ENCODE measurements at regions not wholly inside any gene's neighbourhood (a gene's known extent, or its start where the extent isn't known, plus 50 kb on each side); places are given as distances from the start of the nearest gene placed in this dataset.

GRCh38 chr7:87007038-87007437 lies 52.4 kb downstream of the ELAPOR2 start:
- no peak overlapping the region for H3K4me3 ChIP-seq (ENCODE audit: low read depth, poor library complexity, severe bottlenecking)
- DNase-seq (ENCODE audit: low spot score in 2 of 2): no peak
- intact Hi-C loops (cut with DNase I; ENCODE audit: low total_unique reads): no loop called here
- TF ChIP-seq, protein P1, sequence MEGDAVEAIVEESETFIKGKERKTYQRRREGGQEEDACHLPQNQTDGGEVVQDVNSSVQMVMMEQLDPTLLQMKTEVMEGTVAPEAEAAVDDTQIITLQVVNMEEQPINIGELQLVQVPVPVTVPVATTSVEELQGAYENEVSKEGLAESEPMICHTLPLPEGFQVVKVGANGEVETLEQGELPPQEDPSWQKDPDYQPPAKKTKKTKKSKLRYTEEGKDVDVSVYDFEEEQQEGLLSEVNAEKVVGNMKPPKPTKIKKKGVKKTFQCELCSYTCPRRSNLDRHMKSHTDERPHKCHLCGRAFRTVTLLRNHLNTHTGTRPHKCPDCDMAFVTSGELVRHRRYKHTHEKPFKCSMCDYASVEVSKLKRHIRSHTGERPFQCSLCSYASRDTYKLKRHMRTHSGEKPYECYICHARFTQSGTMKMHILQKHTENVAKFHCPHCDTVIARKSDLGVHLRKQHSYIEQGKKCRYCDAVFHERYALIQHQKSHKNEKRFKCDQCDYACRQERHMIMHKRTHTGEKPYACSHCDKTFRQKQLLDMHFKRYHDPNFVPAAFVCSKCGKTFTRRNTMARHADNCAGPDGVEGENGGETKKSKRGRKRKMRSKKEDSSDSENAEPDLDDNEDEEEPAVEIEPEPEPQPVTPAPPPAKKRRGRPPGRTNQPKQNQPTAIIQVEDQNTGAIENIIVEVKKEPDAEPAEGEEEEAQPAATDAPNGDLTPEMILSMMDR (IDR thresholded peaks at IDR 0.05): no peak
- TF ChIP-seq POLR2A (IDR thresholded peaks at IDR 0.05): no peak

GRCh38 chr7:87004956-87005355 lies 54.5 kb downstream of the ELAPOR2 start:
- no peak overlapping the region for H3K4me3 ChIP-seq (ENCODE audit: low read depth, poor library complexity, severe bottlenecking)
- no peak for DNase-seq (ENCODE audit: low spot score in 2 of 2)
- TF ChIP-seq POLR2A (IDR thresholded peaks at IDR 0.05): no peak
- TF ChIP-seq, protein P1 (IDR thresholded peaks at IDR 0.05): no peak
- WGBS, 2 donors: 85 to 95% methylated on average over 1 of the region's 1 CpG
- intact Hi-C loops (cut with DNase I; ENCODE audit: low total_unique reads): no loop called here

- no peak for DNase-seq (ENCODE audit: low spot score in 2 of 2)
- WGBS, 2 donors: 53 to 57% methylated on average over 9 of the region's 9 CpGs
- intact Hi-C loops (cut with DNase I; ENCODE audit: low total_unique reads): no loop called here
- TF ChIP-seq POLR2A (IDR thresholded peaks at IDR 0.05): no peak
- TF ChIP-seq, protein P1 (IDR thresholded peaks at IDR 0.05): no peak
- H3K4me3 ChIP-seq (ENCODE audit: low read depth, poor library complexity, severe bottlenecking): no peak overlapping the region
These were observed 55.3 kb downstream of the ELAPOR2 start for GRCh38 chr7:87003872-87004798.

DNA sequence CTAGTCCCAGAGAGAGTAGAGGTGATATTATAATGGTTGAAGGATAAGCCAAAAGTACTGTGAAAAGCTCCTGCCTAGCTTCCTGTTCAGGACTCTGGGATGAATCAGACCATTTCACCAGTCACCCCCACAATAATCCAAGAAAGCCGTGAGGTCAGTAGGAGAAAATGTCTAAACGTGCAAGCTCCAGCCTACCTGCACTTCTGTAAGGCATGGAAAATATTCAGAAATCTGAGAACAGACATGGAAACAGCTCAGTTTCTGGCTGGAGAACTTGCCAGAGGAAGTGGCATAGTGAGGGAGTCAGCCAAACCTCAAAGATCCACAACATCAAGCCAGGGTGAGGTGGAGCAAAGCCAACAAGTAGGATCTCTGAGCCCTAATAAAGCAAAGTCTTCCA lies 58.2 kb downstream of the ELAPOR2 start:
- no peak overlapping the region for H3K4me3 ChIP-seq (ENCODE audit: low read depth, poor library complexity, severe bottlenecking)
- intact Hi-C loops (cut with DNase I; ENCODE audit: low total_unique reads): no loop called here
- TF ChIP-seq, protein P1 (IDR thresholded peaks at IDR 0.05): no peak
- no peak for TF ChIP-seq POLR2A (IDR thresholded peaks at IDR 0.05)
- 46 to 65% methylated on average over 2 of the region's 2 CpGs for WGBS, 2 donors
- DNase-seq (ENCODE audit: low spot score in 2 of 2): no peak

DNA sequence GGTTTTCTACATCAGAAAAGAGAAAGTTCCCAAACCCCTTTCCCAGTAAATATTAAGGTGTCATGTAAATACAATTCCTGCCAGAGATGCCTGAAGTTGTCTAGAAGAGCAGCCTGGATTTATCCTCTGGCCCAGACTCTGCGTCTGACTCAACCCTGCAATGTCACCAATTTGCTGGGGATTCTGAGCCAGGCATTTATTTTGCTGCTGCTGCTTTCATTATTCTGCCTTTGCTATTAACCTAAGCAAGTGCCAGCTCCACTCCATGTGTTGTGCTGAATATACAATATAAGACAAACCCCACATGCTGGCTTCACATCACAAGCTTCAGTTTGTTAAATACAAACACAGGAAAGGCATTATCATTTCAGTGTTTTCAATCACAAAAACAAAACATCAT lies 59.1 kb downstream of the ELAPOR2 start:
- no peak for DNase-seq (ENCODE audit: low spot score in 2 of 2)
- intact Hi-C loops (cut with DNase I; ENCODE audit: low total_unique reads): no loop called here
- TF ChIP-seq, protein P1 (IDR thresholded peaks at IDR 0.05): no peak
- no peak for TF ChIP-seq POLR2A (IDR thresholded peaks at IDR 0.05)
- no peak overlapping the region for H3K4me3 ChIP-seq (ENCODE audit: low read depth, poor library complexity, severe bottlenecking)
- WGBS, 2 donors: 33 to 59% methylated on average over 1 of the region's 1 CpG

Measured in lower leg skin (tissue), 4 donors.